ENCODE measurements at regions not wholly inside any gene's neighbourhood (a gene's known extent, or its start where the extent isn't known, plus 50 kb on each side); places are given as distances from the start of the nearest gene placed in this dataset.

- TF ChIP-seq CTCF (IDR thresholded peaks at IDR 0.05): no peak
- peaks cover 20% of the 10 kb centered on the region for H3K9me3 ChIP-seq
- intact Hi-C loops (cut with DNase I): no loop called here
- DNase-seq (no peak), ATAC-seq (no peak)
- no peak overlapping the region for H3K4me3 ChIP-seq
- H3K4me1 ChIP-seq: no peaks in the 10 kb centered on the region
- H3K27ac ChIP-seq: no peak overlapping the region
- H3K27me3 ChIP-seq (ENCODE audit: low read depth): no peaks in the 10 kb centered on the region
- no peaks in the 10 kb centered on the region for H3K36me3 ChIP-seq
These were observed 377.7 kb upstream of the KAZN start for GRCh38 chr1:14220811-14221210.

GRCh38 chr1:14222086-14222485 is 376.4 kb upstream of the KAZN start:
- Histone ChIP-seq H3K27ac (no peak overlapping the region), H3K4me1 (no peaks in the 10 kb centered on the region), H3K9me3 (peaks cover 10% of the 10 kb centered on the region), H3K27me3 (ENCODE audit: low read depth) (no peaks in the 10 kb centered on the region), H3K36me3 (no peaks in the 10 kb centered on the region), H3K4me3 (no peak overlapping the region)
- no peak for TF ChIP-seq CTCF (IDR thresholded peaks at IDR 0.05)
- ATAC-seq (no peak), DNase-seq (no peak)
- intact Hi-C loops (cut with DNase I): no loop called here

- Histone ChIP-seq H3K4me3 (no peak overlapping the region), H3K4me1 (no peaks in the 10 kb centered on the region), H3K27ac (no peak overlapping the region), H3K9me3 (no peaks in the 10 kb centered on the region), H3K27me3 (ENCODE audit: low read depth) (no peaks in the 10 kb centered on the region), H3K36me3 (no peaks in the 10 kb centered on the region)
- TF ChIP-seq CTCF (IDR thresholded peaks at IDR 0.05): no peak
- ATAC-seq (no peak), DNase-seq (no peak)
- intact Hi-C loops (cut with DNase I): no loop called here
These were observed 369.8 kb upstream of the KAZN start for GRCh38 chr1:14228677-14229076.

GRCh38 chr1:14233510-14233909 is 365.0 kb upstream of the KAZN start:
- peaks cover 9% of the 10 kb centered on the region for H3K4me1 ChIP-seq
- H3K36me3 ChIP-seq: no peaks in the 10 kb centered on the region
- no peak overlapping the region for H3K4me3 ChIP-seq
- no peak overlapping the region for H3K27ac ChIP-seq
- no peak for DNase-seq
- intact Hi-C loops (cut with DNase I): no loop called here
- no peaks in the 10 kb centered on the region for H3K27me3 ChIP-seq (ENCODE audit: low read depth)
- no peak for TF ChIP-seq CTCF (IDR thresholded peaks at IDR 0.05)
- ATAC-seq: no peak
- no peaks in the 10 kb centered on the region for H3K9me3 ChIP-seq

GRCh38 chr1:14236097-14236496 is 362.4 kb upstream of the KAZN start:
- Histone ChIP-seq H3K4me1 (peaks cover 9% of the 10 kb centered on the region), H3K27ac (no peak overlapping the region), H3K36me3 (no peaks in the 10 kb centered on the region), H3K27me3 (ENCODE audit: low read depth) (no peaks in the 10 kb centered on the region), H3K4me3 (no peak overlapping the region), H3K9me3 (no peaks in the 10 kb centered on the region)
- DNase-seq (no peak), ATAC-seq (no peak)
- TF ChIP-seq CTCF (IDR thresholded peaks at IDR 0.05): no peak
- intact Hi-C loops (cut with DNase I): no loop called here

Data from lower lobe of right lung (tissue), 2 donors.